ENCODE measurements at regions not wholly inside any gene's neighbourhood (a gene's known extent, or its start where the extent isn't known, plus 50 kb on each side); places are given as distances from the start of the nearest gene placed in this dataset.

DNA sequence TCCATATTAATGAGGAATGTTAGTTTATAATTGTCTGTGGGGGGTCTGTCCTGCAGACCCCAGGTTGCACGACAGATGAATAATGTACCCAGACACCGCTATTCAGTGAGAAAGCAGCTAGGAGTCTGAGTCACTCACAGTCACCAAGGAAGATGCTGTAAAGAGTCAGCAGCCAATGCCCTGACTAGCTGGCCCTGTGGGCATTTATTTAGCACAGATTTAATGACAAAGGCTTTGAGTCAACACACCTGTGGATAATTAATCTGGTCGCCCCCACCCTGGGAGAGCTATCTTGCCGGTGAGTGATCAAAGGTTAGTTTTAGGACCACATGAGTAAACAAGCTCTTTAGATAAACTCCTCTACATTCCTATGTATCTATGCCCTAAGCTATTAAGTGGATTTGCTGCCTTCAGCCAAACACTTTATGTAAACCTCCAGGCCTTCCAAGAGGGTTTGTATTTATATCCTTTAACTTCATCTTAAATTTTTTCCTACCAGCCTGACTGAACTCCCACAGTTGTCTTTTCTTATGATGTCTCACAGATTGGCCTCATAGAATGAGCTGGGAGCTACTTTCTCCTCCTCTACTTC is 180.0 kb upstream of the ADCY1 start:
- TF ChIP-seq CEBPB (IDR thresholded peaks at IDR 0.05), result no peak
- TF ChIP-seq USF1 (IDR thresholded peaks at IDR 0.05), result no peak

DNA sequence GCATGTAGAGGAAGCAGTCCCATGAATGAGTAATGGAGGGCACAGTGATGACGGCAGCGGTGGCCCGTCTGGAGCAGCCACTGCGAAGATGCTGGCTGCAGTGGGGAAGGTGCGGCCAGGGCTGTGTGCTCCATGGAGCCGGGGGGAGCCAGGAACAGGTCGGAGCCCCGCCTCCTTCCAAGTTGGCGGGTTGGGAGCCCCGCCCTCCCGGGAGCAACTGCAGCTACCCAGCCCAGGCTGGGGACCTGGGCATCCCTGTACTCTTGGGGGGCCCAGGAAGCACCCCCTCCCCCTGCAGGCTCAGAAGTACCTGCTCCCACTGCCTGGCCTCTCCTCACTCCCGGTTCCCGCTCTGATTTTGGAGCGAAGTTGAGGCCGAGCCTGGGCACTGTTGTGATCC is 175.1 kb upstream of the ADCY1 start:
- TF ChIP-seq, protein P1, sequence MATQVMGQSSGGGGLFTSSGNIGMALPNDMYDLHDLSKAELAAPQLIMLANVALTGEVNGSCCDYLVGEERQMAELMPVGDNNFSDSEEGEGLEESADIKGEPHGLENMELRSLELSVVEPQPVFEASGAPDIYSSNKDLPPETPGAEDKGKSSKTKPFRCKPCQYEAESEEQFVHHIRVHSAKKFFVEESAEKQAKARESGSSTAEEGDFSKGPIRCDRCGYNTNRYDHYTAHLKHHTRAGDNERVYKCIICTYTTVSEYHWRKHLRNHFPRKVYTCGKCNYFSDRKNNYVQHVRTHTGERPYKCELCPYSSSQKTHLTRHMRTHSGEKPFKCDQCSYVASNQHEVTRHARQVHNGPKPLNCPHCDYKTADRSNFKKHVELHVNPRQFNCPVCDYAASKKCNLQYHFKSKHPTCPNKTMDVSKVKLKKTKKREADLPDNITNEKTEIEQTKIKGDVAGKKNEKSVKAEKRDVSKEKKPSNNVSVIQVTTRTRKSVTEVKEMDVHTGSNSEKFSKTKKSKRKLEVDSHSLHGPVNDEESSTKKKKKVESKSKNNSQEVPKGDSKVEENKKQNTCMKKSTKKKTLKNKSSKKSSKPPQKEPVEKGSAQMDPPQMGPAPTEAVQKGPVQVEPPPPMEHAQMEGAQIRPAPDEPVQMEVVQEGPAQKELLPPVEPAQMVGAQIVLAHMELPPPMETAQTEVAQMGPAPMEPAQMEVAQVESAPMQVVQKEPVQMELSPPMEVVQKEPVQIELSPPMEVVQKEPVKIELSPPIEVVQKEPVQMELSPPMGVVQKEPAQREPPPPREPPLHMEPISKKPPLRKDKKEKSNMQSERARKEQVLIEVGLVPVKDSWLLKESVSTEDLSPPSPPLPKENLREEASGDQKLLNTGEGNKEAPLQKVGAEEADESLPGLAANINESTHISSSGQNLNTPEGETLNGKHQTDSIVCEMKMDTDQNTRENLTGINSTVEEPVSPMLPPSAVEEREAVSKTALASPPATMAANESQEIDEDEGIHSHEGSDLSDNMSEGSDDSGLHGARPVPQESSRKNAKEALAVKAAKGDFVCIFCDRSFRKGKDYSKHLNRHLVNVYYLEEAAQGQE (IDR thresholded peaks at IDR 0.05; ENCODE audit: low read depth), result no peak
- TF ChIP-seq ZBTB7A (IDR thresholded peaks at IDR 0.05; ENCODE audit: low read depth), result no peak
- TF ChIP-seq RAD21 (IDR thresholded peaks at IDR 0.05; ENCODE audit: low read depth), result no peak
- no peak for TF ChIP-seq TAF1 (IDR thresholded peaks at IDR 0.05; ENCODE audit: low read depth)
- TF ChIP-seq, protein P2, sequence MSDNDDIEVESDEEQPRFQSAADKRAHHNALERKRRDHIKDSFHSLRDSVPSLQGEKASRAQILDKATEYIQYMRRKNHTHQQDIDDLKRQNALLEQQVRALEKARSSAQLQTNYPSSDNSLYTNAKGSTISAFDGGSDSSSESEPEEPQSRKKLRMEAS (IDR thresholded peaks at IDR 0.05), result no peak
- TF ChIP-seq CREB1 (IDR thresholded peaks at IDR 0.05; ENCODE audit: low read depth), result no peak

- TF ChIP-seq EP300 (IDR thresholded peaks at IDR 0.05; ENCODE audit: borderline replicate concordance) (peak; percentile 40; the same call in 1 of the 2 replicates), EGR1 (IDR thresholded peaks at IDR 0.05) (peak; percentile 80), ZBTB7A (IDR thresholded peaks at IDR 0.05; ENCODE audit: low read depth) (no peak), TCF12 (IDR thresholded peaks at IDR 0.05; ENCODE audit: low read depth) (peak; percentile 61; the same call in 1 of the 2 replicates)
Observed at GRCh38 chr7:45400680-45401079, 173.5 kb upstream of the ADCY1 start.

DNA sequence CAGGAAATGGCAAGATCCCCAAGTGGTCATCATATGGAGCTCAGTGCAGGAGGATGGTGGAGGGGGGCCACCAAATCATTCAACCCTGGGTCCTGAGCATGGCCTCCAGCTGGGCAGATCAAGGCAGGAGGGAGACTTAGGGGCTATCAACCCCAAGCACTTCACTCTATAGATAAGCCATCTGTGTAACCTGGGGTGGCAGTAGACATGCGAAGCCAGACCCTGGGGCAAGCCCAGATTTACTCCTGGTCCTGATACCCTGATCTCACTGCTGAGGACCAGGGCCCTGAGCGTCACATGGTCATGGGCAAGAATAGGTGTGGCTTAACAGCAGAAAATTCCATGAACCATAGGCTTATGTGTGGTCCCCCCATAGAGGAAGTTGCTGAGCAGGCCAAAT is 173.0 kb upstream of the ADCY1 start:
- TF ChIP-seq EP300 (IDR thresholded peaks at IDR 0.05; ENCODE audit: borderline replicate concordance) (no peak), NFIC (IDR thresholded peaks at IDR 0.05) (no peak), RAD21 (IDR thresholded peaks at IDR 0.05; ENCODE audit: low read depth) (no peak), EGR1 (IDR thresholded peaks at IDR 0.05) (no peak), CREB1 (IDR thresholded peaks at IDR 0.05; ENCODE audit: low read depth) (no peak), FOXM1 (IDR thresholded peaks at IDR 0.05; ENCODE audit: borderline replicate concordance, low read depth) (no peak), CEBPB (IDR thresholded peaks at IDR 0.05) (no peak), TEAD4 (IDR thresholded peaks at IDR 0.05) (no peak), TAF1 (IDR thresholded peaks at IDR 0.05; ENCODE audit: low read depth) (no peak), YY1 (IDR thresholded peaks at IDR 0.05; ENCODE audit: low read depth) (no peak), ZBTB7A (IDR thresholded peaks at IDR 0.05; ENCODE audit: low read depth) (no peak), TCF12 (IDR thresholded peaks at IDR 0.05; ENCODE audit: low read depth) (no peak), USF1 (IDR thresholded peaks at IDR 0.05) (no peak)
- TF ChIP-seq, protein P2 (IDR thresholded peaks at IDR 0.05), result no peak
- TF ChIP-seq, protein P1 (IDR thresholded peaks at IDR 0.05; ENCODE audit: low read depth), result no peak

DNA sequence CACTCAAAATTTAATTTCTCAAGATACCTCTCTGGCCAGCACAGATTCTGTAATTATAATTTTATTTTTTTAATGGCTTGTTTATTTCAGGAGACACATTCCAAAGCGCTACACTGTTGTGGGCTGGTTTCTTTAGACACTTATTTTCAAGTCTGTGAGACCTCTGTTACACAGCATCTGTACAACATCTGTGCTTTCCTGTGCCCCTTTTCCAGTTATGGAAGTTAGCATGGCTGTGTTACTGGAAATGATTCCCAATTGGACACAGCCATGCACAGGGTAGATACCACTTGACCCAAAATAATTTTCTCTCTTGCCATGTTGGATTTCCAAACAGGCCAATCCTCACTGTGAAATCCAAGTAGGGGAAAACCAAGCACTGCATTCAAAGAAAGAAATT is 172.3 kb upstream of the ADCY1 start:
- TF ChIP-seq FOXM1 (IDR thresholded peaks at IDR 0.05; ENCODE audit: borderline replicate concordance, low read depth) (no peak), USF1 (IDR thresholded peaks at IDR 0.05) (no peak), EGR1 (IDR thresholded peaks at IDR 0.05) (no peak), TCF12 (IDR thresholded peaks at IDR 0.05; ENCODE audit: low read depth) (no peak), CREB1 (IDR thresholded peaks at IDR 0.05; ENCODE audit: low read depth) (no peak), EP300 (IDR thresholded peaks at IDR 0.05; ENCODE audit: borderline replicate concordance) (no peak), ZBTB7A (IDR thresholded peaks at IDR 0.05; ENCODE audit: low read depth) (no peak), NFIC (IDR thresholded peaks at IDR 0.05) (no peak)

DNA sequence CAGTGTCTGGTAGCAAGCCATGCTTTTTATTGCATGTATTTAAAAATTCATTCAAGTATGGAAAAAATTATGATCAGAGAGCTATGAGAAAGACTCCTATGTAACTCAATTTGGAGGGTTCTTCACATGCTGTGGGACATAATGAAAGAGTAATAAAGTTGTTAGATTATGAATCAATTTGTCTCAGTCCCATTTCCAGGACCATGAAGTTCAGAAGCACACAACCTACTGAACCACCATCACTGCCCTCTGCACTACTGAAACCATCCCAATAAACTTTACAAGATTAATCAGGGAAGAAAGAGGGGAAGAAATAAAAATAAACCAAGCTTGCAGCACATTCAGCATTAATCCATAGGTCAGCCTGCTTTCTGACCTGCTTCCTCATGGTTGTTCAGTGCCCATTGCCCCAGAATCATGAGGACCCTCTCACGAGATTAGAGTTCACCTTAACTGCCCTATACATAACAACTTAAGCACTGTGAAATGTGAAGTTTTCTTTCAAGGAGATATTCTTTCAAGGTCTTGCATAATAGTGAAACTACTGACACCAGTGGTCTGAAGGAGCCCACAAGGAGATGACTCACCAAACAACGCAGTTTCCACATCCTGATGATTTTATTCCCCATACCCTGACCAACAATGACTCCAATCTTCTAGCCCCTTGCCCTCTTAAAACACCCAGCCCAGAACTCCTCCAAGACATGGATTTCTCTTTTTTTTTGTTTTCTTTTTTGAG is 171.5 kb upstream of the ADCY1 start:
- TF ChIP-seq TCF12 (IDR thresholded peaks at IDR 0.05; ENCODE audit: low read depth), result no peak
- no peak for TF ChIP-seq TAF1 (IDR thresholded peaks at IDR 0.05; ENCODE audit: low read depth)

Measured in Ishikawa (cell line).